RWPE1 (cell line): ENCODE measurements at regions not wholly inside any gene's neighbourhood (a gene's known extent, or its start where the extent isn't known, plus 50 kb on each side); places are given as distances from the start of the nearest gene placed in this dataset.
"Not testable (repeated sequence)": the region's sequence is repeated elsewhere in the genome, so short reads cannot be mapped to it uniquely, and the experiment has no call there.

Experiments used
- CTCF ChIA-PET: fragments of 350-600 bp; sonication (Branson Sonifier 250); formaldehyde crosslinking; extraction: SDS; loops from one replicate; lab custom pipeline; 2021; lab: Yijun Ruan, JAX
- POLR2A ChIA-PET: fragments of 400-600 bp; formaldehyde crosslinking; extraction: SDS; loops from one replicate; lab custom pipeline; 2020; ENCODE audit warnings: antibody characterized with exemption; ENCODE audit not compliant: low non-redundant PET; lab: Yijun Ruan, JAX
- DNase-seq: peaks from one replicate; pipeline ENCODE4 v3.0.0; 2012; ENCODE audit warnings: low spot score
- H3K27ac ChIP-seq: fragments of 450-650 bp; 2 replicates; pipeline ENCODE4 v1.5.1; 2017
- CTCF ChIP-seq: fragments of 450-650 bp; conservative IDR thresholded peaks from 2 replicates; pipeline ENCODE4 v1.5.1; 2017; ENCODE audit warnings: low read depth, mild to moderate bottlenecking

- no peak for TF ChIP-seq CTCF
- CTCF ChIA-PET: interaction anchor here (0.6 kb wide), 1 partner anchor 203 kb away, joined by 7 read pairs; no protein-coding TSS in a partner anchor
- H3K27ac ChIP-seq: no peak overlapping the region
- POLR2A ChIA-PET: no interaction called here
- DNase-seq: no peak
Observed at GRCh38 chr4:120277391-120277790, 210.7 kb upstream of the MAD2L1 start.

GRCh38 chr4:120266602-120267001 lies 200.0 kb upstream of the MAD2L1 start:
- no peak overlapping the region for H3K27ac ChIP-seq
- CTCF ChIA-PET: no interaction called here
- POLR2A ChIA-PET: no interaction called here
- DNase-seq: peak; percentile 13
- no peak for TF ChIP-seq CTCF

GRCh38 chr4:120263618-120264017 lies 197.0 kb upstream of the MAD2L1 start:
- ChIA-PET CTCF (no interaction called here), POLR2A (no interaction called here)
- no peak overlapping the region for H3K27ac ChIP-seq
- no peak for TF ChIP-seq CTCF
- no peak for DNase-seq

GRCh38 chr4:120261117-120261516 lies 194.5 kb upstream of the MAD2L1 start:
- CTCF ChIA-PET: interaction anchor here (0.6 kb wide), 1 partner anchor 1670 kb away, joined by 3 read pairs; no protein-coding TSS in a partner anchor
- POLR2A ChIA-PET: no interaction called here
- H3K27ac ChIP-seq: no peak overlapping the region
- TF ChIP-seq CTCF: no peak
- DNase-seq: no peak

- DNase-seq, POLR2A ChIA-PET, H3K27ac ChIP-seq, CTCF ChIA-PET: not testable (repeated sequence)
Observed at GRCh38 chr4:120256112-120256775, 189.6 kb upstream of the MAD2L1 start.

GRCh38 chr4:120238277-120238973 lies 171.8 kb upstream of the MAD2L1 start:
- no peak for TF ChIP-seq CTCF
- no peak for DNase-seq
- CTCF ChIA-PET: interaction anchor here (0.7 kb wide), 1 partner anchor 83 kb away, joined by 3 read pairs; no protein-coding TSS in a partner anchor
- H3K27ac ChIP-seq: no peak overlapping the region
- POLR2A ChIA-PET: no interaction called here

- ChIA-PET POLR2A (no interaction called here), CTCF (no interaction called here)
- no peak for DNase-seq
- TF ChIP-seq CTCF: no peak
- H3K27ac ChIP-seq: no peak overlapping the region
Observed at GRCh38 chr4:120236873-120237272, 170.2 kb upstream of the MAD2L1 start.
